ENCODE measurements at regions not wholly inside any gene's neighbourhood (a gene's known extent, or its start where the extent isn't known, plus 50 kb on each side); places are given as distances from the start of the nearest gene placed in this dataset.

- intact Hi-C loops (cut with DNase I) = no loop called here
- no peak overlapping the region for H3K27ac ChIP-seq (ENCODE audit: low read depth in 2 of 2, low read length in 2 of 2)
- no peaks in the 10 kb centered on the region for H3K4me1 ChIP-seq (ENCODE audit: control insufficient read depth in 2 of 3, insufficient read depth in 2 of 3, low read depth in 1 of 3, low read length in 3 of 3)
- no peaks in the 10 kb centered on the region for H3K27me3 ChIP-seq (ENCODE audit: control insufficient read depth, insufficient read depth, low read length)
- TF ChIP-seq, protein P1, sequence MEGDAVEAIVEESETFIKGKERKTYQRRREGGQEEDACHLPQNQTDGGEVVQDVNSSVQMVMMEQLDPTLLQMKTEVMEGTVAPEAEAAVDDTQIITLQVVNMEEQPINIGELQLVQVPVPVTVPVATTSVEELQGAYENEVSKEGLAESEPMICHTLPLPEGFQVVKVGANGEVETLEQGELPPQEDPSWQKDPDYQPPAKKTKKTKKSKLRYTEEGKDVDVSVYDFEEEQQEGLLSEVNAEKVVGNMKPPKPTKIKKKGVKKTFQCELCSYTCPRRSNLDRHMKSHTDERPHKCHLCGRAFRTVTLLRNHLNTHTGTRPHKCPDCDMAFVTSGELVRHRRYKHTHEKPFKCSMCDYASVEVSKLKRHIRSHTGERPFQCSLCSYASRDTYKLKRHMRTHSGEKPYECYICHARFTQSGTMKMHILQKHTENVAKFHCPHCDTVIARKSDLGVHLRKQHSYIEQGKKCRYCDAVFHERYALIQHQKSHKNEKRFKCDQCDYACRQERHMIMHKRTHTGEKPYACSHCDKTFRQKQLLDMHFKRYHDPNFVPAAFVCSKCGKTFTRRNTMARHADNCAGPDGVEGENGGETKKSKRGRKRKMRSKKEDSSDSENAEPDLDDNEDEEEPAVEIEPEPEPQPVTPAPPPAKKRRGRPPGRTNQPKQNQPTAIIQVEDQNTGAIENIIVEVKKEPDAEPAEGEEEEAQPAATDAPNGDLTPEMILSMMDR (IDR thresholded peaks at IDR 0.05; ENCODE audit: borderline replicate concordance, extremely low read depth, insufficient read depth) = no peak
- FAIRE-seq (no peak), DNase-seq (no peak)
- no peak overlapping the region for H3K9ac ChIP-seq (ENCODE audit: low read length in 3 of 3)
- no peaks in the 10 kb centered on the region for H3K36me3 ChIP-seq (ENCODE audit: control insufficient read depth in 2 of 3, insufficient read depth in 3 of 3, low read length in 3 of 3)
- no peak overlapping the region for H3K4me3 ChIP-seq (ENCODE audit: low read length in 3 of 3)
- no peaks in the 10 kb centered on the region for H3K9me3 ChIP-seq (ENCODE audit: control insufficient read depth in 2 of 3, insufficient read depth in 1 of 3, low read length in 3 of 3)
These were observed 114.3 kb upstream of the GALNT17 start for GRCh38 chr7:71017602-71018001.

GRCh38 chr7:71019706-71020105 is 112.2 kb upstream of the GALNT17 start:
- FAIRE-seq (no peak), DNase-seq (peak in 4 of 5 donors; percentile 10 to 82 (median 41))
- Histone ChIP-seq H3K27me3 (ENCODE audit: control insufficient read depth, insufficient read depth, low read length) (no peaks in the 10 kb centered on the region), H3K4me3 (ENCODE audit: low read length in 3 of 3) (no peak overlapping the region), H3K36me3 (ENCODE audit: control insufficient read depth in 2 of 3, insufficient read depth in 3 of 3, low read length in 3 of 3) (no peaks in the 10 kb centered on the region), H3K27ac (ENCODE audit: low read depth in 2 of 2, low read length in 2 of 2) (no peak overlapping the region), H3K9ac (ENCODE audit: low read length in 3 of 3) (no peak overlapping the region), H3K4me1 (ENCODE audit: control insufficient read depth in 2 of 3, insufficient read depth in 2 of 3, low read depth in 1 of 3, low read length in 3 of 3) (no peaks in the 10 kb centered on the region), H3K9me3 (ENCODE audit: control insufficient read depth in 2 of 3, insufficient read depth in 1 of 3, low read length in 3 of 3) (no peaks in the 10 kb centered on the region)
- intact Hi-C loops (cut with DNase I) = no loop called here
- TF ChIP-seq, protein P1 (IDR thresholded peaks at IDR 0.05; ENCODE audit: borderline replicate concordance, extremely low read depth, insufficient read depth) = no peak

DNA sequence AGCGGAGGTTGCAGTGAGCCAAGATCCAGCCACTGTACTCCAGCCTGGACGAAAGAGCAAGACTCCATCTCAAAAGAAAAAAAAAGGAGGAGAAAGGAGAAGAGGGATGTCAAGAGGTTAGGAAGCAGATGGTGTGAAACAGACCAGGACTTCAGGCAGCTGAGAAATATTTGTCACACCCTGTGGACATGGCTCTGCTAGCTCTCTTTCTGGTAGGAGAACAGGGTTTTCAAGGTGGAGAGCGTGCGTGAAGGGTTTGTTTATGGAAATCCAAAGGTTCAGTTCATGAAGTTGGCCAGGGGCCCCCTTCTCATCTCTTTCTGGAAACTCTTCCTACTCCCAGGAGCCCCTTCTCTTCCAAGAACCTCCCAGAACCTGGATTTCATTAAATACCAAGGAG is 110.8 kb upstream of the GALNT17 start:
- TF ChIP-seq, protein P1 (IDR thresholded peaks at IDR 0.05; ENCODE audit: borderline replicate concordance, extremely low read depth, insufficient read depth) = no peak
- intact Hi-C loops (cut with DNase I) = no loop called here
- no peaks in the 10 kb centered on the region for H3K27me3 ChIP-seq (ENCODE audit: control insufficient read depth, insufficient read depth, low read length)
- H3K4me1 ChIP-seq (ENCODE audit: control insufficient read depth in 2 of 3, insufficient read depth in 2 of 3, low read depth in 1 of 3, low read length in 3 of 3) = no peaks in the 10 kb centered on the region
- no peaks in the 10 kb centered on the region for H3K9me3 ChIP-seq (ENCODE audit: control insufficient read depth in 2 of 3, insufficient read depth in 1 of 3, low read length in 3 of 3)
- FAIRE-seq (no peak), DNase-seq (no peak)
- no peaks in the 10 kb centered on the region for H3K36me3 ChIP-seq (ENCODE audit: control insufficient read depth in 2 of 3, insufficient read depth in 3 of 3, low read length in 3 of 3)
- no peak overlapping the region for H3K4me3 ChIP-seq (ENCODE audit: low read length in 3 of 3)
- no peak overlapping the region for H3K27ac ChIP-seq (ENCODE audit: low read depth in 2 of 2, low read length in 2 of 2)
- H3K9ac ChIP-seq (ENCODE audit: low read length in 3 of 3) = no peak overlapping the region

DNA sequence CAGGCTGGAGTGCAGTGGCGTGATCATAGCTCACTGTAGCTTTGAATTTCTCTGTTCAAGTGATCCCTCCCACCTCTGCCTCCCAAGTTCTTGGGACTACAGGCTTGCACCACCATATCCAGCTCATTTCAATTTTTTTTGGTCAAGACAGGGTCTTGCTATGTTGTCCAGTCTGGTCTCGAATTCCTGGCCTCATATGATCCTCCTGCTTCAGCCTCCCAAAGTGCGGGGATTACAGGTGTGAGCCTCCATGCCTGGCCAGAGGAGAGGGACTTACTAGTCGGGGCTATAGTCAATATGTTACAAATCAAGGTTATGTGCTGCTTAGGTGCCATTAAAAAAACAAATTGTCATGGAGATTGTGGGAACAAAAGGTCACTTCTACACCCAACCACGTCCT is 105.3 kb upstream of the GALNT17 start:
- no peak for FAIRE-seq
- Histone ChIP-seq H3K27ac (ENCODE audit: low read depth in 2 of 2, low read length in 2 of 2) (no peak overlapping the region), H3K9me3 (ENCODE audit: control insufficient read depth in 2 of 3, insufficient read depth in 1 of 3, low read length in 3 of 3) (no peaks in the 10 kb centered on the region), H3K4me3 (ENCODE audit: low read length in 3 of 3) (no peak overlapping the region), H3K9ac (ENCODE audit: low read length in 3 of 3) (no peak overlapping the region), H3K36me3 (ENCODE audit: control insufficient read depth in 2 of 3, insufficient read depth in 3 of 3, low read length in 3 of 3) (no peaks in the 10 kb centered on the region), H3K4me1 (ENCODE audit: control insufficient read depth in 2 of 3, insufficient read depth in 2 of 3, low read depth in 1 of 3, low read length in 3 of 3) (no peaks in the 10 kb centered on the region), H3K27me3 (ENCODE audit: control insufficient read depth, insufficient read depth, low read length) (no peaks in the 10 kb centered on the region)
- TF ChIP-seq, protein P1 (IDR thresholded peaks at IDR 0.05; ENCODE audit: borderline replicate concordance, extremely low read depth, insufficient read depth) = no peak
- intact Hi-C loops (cut with DNase I) = no loop called here
- DNase-seq = no peak
